NCI-H345 (cell line): ENCODE measurements at regions not wholly inside any gene's neighbourhood (a gene's known extent, or its start where the extent isn't known, plus 50 kb on each side); places are given as distances from the start of the nearest gene placed in this dataset.

Source experiments
- DNase-seq: peaks from one replicate; lab custom pipeline; 2025; lab: John Stamatoyannopoulos, UW

DNA sequence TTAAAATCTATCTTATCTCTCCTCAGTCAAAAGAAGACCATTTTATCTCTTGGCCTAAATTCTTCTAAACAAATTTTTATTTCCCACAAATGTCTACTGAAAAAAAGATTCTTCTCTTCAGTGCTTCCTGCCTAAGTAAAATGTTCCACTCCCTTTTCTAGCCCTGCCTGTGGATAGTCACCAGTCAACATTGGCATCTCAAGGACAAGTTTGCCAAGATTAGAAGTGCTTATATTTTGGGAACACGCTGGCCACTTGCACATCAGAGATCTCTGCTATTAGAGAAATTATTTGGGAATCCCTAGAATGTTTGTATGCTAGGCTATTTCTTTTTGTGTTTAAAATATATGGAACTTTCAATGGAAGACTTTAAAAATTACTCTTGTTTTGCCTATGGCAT, 758.2 kb upstream of the CDH7 start:
- no peak for DNase-seq

DNA sequence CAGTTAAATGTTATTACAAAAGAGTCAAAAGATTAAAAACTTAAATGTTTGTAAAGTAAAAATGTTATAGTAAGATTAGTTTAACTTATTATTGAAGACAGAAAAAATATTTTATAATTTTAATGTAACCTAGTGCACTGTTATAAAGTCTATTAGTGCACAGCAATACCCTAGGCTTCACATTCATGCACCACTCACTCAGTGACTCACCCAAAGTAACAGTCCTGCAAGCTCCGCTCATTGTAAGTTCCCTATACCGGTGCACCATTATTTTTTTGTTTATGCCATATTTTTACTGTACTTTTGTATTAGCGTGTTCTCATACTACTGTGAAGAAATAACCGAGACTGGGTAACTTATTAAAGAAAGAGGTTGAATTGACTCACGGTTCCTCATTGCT, 759.7 kb upstream of the CDH7 start:
- DNase-seq: no peak

DNA sequence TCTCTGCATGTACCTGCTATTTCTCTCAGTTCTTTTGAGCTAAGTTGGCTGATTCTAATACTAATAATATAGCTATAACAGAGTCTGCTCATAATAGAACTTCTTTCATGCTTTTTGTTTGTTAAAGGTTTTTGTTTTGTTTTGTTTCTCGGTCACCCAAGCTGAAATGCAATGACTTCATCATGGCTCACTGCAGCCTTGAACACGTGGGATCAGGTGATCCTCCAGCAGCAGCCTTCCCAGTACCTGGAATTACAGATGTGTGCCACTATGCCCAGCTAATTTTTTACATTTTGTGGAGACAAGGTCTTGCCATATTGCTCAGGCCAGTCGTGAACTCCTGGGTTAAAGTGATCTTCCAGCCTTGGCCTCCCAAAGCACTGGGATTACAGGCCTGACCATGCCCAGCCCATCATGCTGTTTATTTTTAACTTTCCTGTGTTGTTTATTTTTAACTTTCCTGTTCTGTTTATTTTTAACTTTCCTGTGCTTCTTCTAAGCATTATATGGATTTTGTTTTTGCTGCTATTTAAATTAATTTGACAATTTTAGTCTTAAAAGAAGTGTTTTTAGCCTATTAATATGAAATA, 763.8 kb upstream of the CDH7 start:
- no peak for DNase-seq

DNA sequence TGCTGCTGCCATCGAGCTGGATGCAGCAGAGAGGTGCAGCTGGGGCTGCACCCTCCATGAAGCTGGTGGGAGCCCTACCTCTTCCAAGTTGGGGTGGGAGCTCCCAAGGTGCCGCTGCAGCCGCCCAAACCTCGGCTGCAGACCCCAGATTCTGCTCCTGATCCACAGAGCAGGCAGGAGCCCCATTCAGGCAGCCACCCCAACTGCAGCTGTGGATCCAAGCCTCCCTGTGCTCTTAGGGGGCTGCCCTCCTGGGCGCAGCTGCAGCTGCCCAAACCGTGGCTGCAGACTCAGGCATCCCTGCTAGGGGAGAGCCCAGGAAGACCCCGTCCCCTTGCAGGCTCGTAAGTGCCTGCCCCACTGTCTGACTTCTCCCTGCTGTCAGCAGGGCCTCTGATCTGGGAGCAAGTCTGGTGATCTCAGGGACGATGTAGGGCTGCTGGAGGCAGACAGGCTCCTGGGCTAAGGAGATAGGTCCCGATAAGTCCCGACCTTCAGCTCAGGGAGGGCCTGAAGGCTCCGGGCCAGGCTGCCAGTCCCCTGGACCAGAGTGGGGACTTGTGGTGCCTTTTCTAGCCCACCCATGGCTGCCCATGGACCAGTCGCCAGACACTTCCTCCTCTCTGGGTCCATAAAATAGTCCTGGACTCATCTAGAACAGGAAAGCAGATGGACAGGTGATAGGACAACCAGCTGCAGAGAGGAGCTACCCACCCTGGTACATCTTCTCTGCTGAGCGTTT, 767.1 kb upstream of the CDH7 start:
- DNase-seq: no peak

DNA sequence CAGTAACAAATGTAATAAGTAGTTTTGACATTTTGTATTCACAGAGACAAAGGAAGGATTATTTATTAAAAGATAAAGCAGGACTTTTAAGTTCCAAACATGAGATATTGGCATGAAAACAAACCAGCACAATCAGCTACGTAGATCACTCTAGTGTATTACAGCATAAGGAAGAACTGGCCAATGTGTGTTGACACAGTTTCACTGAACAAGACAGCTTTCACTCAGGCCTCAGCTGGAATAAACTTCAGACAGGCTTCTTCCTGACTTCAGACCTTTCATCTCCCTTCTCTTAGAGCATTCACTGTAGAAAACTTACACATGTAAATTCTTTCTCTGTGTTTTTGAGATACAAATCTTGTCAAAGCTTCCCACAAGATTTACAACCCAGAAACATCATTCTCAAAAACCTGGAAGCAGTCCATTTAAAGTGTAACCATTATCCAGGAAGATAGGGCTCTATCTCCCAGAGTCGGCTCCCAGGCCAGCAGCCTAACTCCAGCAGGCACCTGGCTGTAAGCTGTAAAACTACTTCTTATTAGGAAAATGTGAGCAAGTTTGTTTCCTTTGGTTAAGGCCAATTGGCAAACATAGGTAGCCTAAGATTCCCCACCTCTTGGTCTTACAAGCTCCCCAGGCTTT, 768.3 kb upstream of the CDH7 start:
- DNase-seq: no peak

DNA sequence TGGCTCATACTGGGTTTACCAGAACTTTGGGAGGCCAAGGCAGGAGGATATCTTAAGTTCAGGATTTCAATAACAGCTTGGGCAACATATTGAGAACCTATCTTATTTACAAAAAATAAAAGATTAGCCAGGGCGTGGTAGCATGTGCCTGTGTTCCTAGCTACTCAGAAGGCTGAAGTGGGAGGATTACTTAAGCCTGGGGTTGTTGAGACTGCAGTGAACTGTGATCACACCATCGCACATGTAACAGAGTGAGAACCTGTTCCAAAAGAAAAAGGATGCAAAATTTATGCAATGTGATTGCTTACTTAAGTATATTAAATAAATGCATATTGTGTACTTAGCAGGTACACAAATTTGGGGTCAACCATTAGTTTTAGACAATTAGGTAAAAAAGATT, 768.9 kb upstream of the CDH7 start:
- DNase-seq: no peak

DNA sequence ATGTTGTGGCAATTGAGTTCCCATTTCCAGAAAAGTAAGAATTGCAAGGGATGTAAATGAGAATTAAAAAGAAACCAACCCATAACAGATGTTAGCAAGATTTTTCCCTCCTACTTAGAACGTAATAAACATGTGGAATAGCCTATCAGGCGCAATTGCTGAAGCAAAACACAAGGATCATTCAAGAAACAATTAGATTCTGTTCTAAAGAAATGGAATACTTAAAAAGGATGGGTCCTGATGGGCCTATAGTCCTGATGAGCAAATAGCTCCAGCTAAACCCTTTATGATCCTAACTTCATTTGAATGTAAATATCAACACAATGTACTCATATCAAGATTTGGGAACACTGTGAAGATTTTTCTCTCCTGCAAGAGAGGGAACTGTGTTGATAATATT, 771.0 kb upstream of the CDH7 start:
- DNase-seq: no peak

DNA sequence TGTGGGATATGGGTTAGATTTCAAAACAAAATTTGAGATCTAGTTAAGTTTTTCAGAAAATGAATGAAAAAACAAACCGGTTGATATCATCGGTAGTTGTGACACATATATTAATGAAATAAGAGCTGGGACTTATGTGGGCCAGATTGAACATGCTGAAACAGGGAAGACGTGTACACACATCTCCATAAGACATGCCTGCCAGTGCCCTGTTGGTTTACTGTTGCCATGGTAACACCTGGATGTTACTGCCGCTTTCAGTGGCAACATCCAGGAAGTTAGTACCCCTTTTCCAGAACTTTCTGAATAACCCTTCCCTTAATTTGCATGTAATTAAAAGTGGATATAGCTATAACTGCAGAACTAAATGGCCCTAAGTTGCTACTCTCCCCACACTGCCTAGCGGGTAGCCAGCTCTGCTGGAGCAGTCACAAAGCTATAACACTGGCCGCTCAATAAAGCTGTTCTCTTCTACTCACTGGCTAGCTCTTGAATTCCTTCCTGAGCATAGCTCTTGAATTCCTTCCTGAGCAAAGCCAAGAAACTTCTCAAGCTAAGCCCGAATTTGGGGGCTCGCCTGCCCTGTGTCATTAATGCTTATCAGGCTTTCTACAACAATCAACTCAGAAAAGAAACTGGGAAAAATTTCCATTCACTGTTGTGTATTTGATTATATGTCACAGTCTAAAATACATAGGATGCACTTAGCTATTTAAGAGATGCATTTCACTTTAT, 776.3 kb upstream of the CDH7 start:
- no peak for DNase-seq

DNA sequence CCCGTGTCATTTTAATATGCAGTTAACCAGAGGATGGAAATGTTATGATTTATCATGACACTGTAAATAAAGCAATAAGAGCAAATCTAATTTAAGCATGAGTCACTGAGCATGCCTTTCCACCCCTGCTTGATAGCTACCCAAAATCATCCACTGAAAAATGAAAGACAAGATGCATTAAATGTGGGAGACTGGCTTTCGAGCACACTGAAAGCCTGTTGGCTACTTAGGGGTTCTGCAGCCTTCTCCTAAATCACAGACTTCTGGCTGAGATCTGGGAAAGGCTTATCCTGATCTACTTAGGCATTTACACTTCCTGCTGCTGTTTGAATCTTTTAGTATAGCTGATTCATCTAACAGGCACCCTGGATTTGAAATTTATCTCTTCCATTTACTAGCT, 778.3 kb upstream of the CDH7 start:
- no peak for DNase-seq

DNA sequence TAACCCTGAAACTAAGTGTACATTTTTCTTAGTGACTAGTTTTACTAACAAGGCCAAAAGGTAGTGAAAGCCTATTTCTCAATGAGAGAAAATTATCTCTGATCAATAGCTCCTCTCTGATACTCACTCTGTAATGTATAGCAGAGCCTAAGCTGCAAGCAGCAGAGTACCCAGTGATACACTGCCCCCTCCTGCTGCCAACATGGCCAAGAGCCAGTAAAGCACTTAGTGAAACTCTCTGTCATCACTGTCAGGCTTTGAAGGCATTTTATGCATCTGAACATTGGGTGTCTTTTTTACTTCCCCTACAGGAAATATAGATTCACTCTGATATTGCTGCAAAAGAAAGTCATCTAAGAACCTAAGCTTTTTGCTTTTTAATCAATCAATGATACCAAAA, 784.1 kb upstream of the CDH7 start:
- peak; percentile 57 for DNase-seq

DNA sequence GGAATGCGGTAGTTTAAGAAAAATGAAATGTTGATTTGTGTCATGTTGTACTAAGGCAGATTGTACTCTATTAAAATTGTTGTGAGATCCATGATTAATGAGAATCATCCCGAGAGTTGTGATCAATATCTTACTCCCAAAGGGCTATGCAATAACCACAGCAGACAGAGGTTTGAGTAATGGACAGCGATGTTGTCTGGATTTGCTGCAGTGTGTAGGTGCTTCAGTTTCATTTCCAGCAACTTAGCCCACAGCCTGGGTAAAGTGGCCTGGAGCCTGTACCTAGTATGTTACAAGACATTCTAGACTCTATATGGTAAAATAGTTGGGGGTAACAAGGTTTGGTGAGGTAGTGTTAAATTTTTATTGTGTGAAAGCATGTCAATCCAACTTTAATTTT, 794.3 kb upstream of the CDH7 start:
- DNase-seq: no peak

DNA sequence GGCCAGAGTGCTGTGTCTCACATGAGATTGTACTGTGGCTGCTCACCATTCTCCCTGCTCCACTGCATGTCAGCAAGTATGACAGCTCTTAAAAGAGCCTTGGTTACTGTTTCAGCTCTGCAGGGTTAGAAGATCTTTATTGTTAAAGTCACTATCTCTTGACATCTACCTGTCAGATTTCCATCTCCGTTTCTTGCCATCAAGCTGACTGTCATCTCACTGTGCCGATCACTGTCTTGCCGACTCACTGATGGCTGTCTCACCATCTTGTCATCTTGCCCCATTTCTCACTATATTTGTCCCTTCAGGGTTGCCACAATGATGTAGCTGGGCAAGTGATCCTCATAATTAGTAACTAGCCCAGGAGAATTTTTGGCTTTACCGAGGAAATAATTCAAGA, 800.9 kb upstream of the CDH7 start:
- no peak for DNase-seq

DNA sequence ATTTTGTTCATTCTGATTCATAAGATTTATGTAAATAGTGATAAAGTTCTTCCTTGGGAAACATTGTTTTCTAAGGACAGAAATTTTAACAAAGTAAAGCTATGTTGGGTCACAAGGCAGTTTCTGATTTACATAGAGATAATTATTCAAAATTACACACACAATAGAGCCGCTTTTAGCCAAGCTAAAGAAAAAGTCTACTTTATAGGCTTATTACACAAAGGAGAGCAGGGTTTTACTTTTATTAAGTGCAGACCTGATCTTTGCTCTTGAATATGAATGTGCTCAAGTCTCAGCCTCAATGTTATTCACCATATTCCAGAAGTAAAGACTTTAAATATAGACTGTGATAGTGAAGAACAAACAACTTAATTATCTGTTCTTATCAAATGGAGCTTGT, 787.8 kb upstream of the LINC00305 start:
- DNase-seq: no peak

DNA sequence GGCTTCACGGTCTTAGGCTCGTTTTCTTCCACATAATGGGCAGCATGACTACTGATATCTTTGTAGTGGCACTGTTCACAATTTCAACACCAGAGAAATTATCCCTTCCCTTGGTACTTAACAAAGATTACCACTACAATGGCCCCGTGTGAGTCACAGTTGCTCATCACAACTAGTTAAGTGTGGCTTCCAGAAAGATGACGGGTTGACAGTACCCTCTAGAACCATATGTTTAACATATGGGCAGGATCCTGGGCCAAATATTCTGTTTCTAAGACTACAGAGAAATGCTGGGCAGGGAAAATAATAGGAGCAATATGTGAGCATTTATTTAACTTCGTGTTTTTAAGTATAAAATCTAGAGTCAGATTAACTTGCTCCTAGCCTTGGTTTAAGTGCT, 780.1 kb upstream of the LINC00305 start:
- DNase-seq: no peak

DNA sequence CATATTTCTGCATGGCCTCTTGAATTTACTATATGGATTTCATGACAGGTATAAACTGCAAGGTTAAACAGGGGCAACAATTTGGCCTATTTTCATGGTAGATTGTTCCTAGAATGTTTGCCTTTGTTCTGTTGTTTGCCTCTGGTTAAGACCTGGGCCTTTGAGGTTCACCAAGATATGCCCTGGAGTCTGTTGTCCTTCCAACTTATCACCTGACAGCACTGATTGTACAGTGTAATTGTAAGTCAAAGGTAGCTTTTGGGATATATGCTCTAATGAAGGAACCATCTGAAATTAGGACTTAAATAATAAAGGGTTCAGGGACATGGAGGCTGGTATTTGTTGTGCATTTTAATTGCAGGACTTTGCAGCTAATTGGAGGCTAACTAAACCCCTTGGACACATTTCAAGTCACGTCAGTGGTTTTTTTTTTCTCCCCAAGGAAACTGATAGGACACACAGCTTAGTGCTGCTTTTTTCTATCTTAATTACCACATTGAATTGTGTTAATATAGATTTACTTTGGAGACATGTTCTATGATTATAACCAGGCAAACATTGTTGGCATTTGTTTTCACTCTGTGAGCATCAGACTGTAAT, 771.2 kb upstream of the LINC00305 start:
- DNase-seq: no peak

DNA sequence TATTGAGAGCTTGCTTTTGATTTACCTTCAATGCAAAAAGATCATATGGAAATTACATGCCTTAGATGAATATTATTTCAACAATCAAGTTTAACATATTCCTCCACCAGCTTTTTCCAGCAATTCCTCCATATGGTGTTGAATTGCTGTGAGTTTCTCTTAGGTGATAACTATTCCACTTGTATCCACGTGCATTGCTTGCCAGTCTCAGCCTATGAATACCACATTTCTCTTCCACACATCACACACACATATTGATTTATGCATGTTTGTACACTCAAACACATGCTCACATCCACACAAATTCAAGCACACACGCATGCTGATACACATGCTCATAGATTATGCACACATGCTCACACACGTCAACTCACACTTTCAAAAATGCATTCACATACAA, 770.0 kb upstream of the LINC00305 start:
- no peak for DNase-seq

DNA sequence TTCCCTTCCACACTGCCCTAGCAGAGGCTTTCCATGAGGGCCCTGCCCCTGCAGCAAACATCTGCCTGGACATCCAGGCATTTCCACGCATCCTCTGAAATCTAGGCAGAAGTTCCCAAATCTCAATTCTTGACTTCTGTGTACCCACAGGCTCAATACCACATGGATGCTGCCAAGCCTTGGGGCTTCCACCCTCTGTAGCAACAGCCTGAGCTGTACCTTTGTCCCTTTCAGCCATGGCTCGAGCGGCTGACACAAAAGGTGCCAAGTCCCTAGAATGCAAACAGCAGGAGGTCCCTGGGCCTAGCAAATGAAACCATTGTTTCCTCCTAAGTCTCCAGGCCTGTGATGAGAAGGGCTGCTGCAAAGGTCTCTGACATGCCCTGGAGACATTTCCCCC, 744.5 kb upstream of the LINC00305 start:
- no peak for DNase-seq

DNA sequence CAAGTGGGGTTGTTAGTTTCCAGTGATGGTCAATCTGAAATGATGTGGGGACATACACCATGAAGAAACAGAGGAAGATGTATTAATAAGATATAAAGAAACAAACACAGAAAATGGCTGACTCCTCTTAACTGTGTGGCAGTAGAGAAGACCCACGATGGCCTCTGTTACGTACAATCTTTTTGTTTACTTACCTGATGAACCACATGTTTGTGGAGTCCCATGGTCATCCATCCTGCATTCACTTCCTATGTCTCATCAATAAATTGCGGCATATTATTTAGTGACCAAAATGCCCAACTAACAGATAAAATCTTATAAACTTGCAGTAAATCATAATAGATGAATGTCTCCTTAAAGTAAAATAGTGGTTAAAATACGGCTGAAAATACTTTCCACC, 740.1 kb upstream of the LINC00305 start:
- DNase-seq: no peak

DNA sequence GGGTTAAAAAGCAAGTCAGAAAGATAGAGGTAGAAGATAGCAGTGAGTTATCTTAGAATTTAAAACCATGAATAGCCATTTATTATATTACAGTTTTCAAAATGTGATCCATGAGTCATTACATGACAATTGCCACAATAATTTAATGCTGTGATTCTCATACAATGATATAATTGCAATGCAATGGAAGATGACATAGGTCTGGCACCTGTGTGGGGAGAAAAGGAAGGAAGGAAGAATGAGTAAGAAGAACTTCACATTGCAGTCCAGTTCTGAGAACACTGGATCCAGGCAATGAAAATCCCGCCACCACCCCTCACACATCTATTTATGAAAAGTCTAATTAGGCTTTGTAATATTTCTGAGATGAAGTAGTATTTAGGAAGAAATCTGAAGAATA, 738.1 kb upstream of the LINC00305 start:
- no peak for DNase-seq

DNA sequence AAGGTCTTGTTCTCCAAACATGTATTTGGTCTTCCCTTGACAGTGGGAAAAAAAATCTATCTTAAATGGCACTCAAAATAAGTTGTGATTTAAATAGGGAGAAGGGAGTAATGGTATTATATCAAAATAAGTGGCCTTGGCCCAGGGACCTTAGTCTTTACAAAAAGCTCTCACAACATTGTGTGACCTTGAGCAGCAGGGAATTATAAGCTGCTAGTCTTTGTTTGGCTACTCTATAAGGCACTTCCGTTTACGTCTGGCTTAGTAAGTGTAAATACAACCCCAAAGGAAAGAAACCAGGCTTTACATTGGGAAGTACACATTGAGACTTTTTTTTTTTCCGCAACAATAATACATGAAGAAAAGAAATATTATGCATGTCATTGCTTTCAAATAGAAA, 734.0 kb upstream of the LINC00305 start:
- no peak for DNase-seq

DNA sequence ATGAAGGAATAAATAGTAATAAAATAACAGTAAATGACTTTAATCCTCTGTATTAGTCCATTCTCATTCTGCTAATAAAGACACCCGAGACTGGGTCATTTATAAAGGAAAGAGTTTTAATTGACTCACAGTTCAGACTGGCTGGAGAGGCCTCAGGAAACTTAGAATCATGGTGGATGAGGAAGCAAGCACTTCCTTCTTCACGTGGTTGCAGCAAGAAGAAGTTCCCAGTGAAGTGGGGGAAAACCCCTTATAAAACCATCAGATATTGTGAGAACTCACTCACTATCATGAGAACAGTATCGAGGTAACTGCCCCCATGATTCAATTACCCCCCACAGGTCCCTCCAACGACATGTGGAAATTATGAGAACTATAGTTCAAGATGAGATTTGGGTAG, 727.9 kb upstream of the LINC00305 start:
- no peak for DNase-seq

DNA sequence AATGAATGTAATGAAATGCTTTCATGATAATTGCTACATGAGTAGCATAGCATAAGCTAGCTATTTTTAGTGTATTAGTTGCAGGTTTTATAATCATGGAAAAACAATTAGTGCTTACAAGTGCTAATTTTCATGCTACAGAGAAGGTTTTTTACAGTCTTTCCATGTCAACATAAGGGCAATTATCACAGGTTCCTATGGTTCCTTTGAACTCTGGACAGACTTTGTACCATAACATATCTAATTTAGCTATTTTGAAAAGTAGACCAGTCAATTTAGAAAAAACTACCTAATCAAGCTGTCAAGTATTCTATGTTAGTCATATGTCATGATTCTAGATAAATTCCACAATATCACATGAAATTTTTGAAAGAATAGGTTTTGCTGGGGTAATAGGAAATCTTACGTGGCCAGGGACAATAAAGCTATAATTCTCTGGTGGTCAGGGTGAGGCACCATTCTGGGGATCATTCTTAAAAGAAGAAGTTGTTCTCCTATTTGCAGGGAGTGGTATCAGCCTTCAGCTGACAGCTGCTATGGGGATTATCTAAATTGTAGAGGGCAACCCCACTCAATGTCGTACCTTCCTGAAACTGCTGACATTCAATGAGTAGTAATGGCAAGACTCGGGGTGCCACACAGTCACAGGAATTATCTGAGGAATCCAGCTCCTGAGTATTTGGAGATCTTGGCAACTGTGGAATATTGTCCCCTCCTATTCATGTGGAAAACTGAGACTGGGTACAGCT, 724.0 kb upstream of the LINC00305 start:
- no peak for DNase-seq
